ENCODE measurements at regions not wholly inside any gene's neighbourhood (a gene's known extent, or its start where the extent isn't known, plus 50 kb on each side); places are given as distances from the start of the nearest gene placed in this dataset.
"Not testable (repeated sequence)": the region's sequence is repeated elsewhere in the genome, so short reads cannot be mapped to it uniquely, and the experiment has no call there.

DNA sequence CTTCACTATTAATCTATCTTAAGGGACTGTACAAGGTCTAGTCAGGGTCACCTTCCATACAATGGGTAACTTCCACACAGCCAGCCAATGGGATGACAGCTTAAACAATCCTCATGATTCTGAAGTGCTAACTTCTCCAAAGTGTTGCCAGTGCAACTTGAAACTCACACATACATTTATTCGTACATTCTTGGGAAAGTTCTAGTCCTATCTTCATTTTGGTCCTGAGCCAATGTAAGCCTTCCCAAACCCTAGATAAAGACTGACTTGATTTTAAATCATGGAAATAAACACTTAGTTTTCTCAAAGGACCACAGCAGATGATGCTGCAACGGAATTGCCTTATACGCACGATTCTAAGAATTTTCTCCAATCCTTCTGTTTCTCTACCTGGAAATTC, 117.5 kb upstream of the COL1A2 start:
- DNase-seq, result no peak

DNA sequence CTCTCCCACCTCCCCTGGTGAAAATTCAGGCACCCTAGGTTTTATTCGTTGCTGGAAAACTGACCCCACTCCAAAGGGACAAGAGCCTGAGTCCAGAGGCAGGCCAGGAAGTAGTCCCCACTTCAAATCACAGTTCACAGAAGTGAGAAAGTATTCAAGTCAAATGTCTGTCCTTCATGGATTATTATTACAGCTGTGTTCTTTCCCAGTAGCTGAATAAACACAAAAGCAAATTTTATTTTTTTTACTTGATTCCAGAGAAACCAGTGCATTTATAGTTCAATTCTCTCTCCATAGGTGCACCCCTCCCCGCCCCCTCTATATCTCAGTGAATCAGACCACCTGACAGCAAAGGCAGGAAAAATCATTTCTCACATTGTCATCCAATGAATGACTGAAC, 113.8 kb upstream of the COL1A2 start:
- no peak for DNase-seq

- no peak for DNase-seq
Measured at GRCh38 chr7:94284104-94284503, 110.6 kb upstream of the COL1A2 start.

DNA sequence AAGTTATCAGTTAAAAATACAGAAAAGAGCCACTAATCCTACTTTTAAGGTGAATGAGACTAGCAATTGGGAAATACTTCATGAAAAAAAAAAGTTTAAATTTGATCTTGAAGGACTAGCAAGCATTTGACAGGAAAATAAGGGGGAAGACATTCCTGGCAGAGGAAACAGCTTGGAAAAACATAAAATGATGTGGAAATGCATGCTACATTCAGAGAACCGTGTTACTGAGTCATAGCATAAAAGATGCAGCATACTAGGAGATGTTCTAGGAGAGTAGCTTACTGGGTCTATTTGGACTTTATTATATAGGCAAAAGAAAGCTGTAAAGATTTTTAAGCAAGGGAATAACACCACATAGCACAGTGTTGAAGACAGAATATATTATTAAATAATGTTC, 108.6 kb upstream of the COL1A2 start:
- no peak for DNase-seq

GRCh38 chr7:94288096-94288495, 106.6 kb upstream of the COL1A2 start:
- DNase-seq, result no peak

DNA sequence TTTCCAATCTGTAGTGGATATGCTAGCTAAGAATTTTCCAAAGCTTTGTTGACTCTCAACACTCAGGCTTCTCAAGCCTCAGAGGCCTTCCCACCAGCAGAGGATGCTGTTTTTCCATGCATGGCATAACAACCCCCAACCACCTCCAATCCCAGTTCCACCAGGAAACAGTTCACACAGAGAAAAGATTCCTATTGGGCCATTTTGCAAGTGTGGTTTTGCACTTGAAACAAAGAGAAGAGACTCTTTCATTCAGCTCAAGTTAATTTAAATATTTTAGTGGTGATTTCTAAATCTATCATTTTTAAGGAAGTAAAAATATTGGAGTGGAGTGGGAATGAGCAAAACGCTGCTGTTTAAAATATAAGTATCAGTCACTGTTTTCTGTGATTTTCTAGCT, 105.6 kb upstream of the COL1A2 start:
- DNase-seq, result no peak

DNA sequence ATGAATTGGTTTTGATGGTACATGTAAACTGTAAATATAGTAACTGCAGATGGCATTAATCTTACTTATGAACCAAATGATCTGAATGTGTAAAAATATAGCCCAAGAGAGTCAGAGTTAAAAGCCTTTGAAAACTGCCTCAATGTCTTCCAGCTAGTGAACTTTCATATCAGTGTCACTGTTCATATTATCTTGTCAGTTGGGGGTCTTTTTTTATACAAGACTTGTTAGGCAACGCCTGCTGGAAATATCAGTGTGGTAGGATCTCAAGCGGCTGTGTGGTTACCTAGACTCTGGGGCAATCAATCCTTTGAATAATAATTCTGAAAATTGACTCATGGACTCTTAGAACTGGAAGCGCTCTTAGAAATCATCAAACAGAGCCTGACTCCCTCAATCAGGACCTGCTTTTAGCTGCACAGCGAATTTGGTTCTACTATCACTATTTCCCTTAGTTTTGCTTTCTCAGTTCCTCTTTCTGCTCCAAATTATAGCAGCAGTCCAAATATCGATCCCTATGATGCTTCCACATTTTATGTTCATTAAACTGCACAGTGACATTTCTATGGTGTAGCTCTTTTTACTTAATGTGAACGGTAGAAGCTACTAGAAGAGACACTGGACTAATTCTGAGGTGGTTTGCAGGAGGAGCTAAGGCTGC, 100.1 kb upstream of the COL1A2 start:
- no peak for DNase-seq

DNA sequence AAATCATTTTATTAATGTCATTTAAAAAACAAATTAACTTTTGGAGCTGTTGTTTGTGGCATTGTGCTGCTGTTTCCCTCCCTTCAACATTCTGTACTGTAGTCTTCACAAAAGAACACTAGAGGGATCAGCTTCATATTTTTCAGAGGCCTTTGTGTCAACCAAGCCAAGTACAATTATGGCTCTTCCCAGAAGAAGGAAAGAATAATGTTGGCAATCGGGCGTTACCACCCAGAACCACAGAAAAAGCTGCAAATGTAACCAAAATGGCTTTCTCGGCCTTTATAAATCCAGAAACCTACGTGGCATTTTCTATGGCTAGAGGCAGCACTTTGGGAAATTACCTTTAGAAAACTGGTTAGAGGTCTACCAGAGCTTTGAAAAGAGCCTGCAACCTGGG, 98.8 kb upstream of the COL1A2 start:
- DNase-seq, result no peak

DNA sequence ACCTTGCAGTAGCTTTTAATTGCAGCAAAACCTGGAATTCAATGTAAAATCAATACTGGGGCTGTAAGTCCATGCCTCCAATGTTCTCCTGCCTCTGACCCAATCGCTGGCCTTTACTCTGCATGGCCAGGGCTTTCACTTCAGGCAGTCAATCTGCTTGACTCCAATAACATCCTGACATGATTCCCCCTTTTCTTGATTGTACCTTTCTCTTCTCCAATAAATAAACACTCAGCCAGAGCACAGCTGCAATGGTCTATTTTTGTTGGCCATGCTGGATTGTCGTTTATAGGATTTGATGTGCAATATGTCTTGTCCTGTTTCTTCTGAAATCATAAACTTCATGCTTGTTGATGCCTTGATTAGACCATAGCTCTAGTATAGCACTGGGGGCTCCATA, 97.8 kb upstream of the COL1A2 start:
- DNase-seq, result no peak

- DNase-seq, result no peak
Measured at GRCh38 chr7:94297397-94297838, 97.3 kb upstream of the COL1A2 start.

DNA sequence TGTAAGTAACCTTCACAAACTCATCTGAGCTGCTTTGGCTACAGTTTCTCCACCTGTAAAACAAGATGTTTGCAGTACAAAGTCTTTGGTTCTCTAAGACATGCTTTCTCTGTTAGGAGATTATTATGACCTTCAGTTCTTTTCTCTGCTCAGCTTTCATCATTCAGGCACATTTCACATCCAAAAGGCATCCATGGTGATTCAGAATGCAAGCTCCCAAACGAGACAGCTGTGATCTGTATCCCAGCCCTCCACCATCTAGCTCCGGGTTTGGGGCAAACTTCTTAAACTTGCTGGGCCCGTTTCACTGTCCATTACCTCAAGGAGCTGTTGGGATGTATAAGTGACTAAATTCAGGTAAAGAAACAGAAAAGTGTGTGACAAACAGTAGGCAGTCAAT, 95.8 kb upstream of the COL1A2 start:
- no peak for DNase-seq

DNA sequence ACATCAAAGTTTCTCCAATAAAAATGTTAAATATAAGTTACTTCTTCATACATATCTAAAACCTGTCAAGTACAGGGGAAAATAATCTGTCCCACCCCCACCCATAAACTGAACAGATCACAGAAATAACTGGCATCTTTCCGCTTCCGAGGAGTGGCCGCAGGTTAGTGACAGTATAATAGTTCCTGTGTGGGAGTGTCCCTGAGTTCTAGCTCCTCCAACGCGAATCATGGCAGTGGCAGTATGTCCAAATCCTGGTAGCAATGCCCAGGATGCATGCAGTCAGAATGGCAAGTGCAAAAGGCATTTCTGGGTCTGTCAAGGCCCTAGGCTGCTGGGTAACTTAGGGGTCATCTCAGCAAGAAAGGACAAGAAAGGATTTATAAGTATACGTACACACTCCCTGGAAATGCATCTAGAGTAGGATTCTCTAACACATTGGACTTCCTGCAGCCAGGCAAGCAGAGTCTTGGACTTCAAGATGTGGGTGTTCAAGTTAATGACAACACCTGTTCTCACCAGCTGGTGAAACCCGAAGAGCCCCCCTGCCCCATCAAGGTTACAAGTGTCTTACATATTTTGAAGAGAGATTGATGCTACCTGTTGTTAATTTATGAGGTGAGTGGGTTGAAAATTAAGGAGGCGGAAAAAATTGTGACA, 94.4 kb upstream of the COL1A2 start:
- DNase-seq, result no peak

- no peak for DNase-seq
Measured at GRCh38 chr7:94301024-94301586, 93.6 kb upstream of the COL1A2 start.

GRCh38 chr7:94303118-94303517, 91.6 kb upstream of the COL1A2 start:
- DNase-seq, result no peak

DNA sequence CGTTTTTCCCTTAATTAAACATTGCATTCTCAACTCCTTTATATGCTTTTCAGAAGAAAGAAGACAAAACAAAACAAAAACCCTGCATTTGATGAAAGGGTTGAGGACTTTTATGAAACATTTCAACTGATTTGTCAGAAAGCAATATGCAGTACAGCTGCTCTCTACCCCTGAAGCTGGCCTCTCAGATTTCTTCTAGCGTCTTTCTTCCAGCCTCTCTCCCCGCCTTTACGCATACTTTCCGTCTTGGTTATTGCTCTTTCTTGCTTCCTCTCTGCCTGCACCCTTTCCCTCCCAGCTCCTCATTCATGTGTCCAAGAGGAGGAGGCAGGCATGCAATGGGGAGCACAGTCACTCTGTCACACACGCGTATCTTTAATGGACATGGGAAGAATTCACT, 91.0 kb upstream of the COL1A2 start:
- no peak for DNase-seq

DNA sequence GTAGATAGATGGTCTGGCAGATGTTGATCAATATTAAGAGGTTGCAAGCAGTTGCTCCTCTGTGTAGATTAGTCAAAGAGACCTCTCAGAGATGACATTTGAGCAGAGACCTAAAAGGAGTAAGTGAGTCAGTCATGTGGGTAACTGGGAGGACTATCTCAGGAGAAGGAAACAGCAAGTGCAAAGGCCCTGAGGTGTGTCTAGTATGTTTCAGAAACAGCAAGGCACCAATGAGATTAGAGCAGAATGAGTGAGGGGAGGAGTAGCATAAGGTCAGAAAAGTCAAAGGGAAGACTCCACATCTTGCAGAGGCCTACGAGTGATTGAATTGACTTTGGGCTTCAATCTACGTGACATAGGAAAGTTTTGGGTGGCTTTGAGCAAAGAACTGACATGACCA, 89.8 kb upstream of the COL1A2 start:
- no peak for DNase-seq

DNA sequence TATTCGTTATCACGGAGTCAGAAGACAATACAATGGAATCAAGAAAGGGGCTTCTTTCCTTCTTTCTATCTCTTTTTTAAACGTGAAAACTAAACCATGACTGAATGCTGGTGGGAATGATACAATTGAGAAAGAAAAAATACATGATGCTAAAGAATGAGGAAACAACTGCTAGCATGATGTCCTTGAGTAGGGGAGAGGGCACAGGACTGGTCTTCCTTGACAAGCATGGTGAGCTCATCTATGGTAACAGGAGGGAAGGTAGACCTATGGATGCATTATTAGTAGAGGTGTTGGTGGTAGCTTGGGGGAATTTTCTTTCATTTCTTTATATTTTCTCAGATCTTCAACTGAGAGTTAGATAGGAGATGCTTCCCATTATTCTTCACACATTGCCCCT, 88.9 kb upstream of the COL1A2 start:
- no peak for DNase-seq

DNA sequence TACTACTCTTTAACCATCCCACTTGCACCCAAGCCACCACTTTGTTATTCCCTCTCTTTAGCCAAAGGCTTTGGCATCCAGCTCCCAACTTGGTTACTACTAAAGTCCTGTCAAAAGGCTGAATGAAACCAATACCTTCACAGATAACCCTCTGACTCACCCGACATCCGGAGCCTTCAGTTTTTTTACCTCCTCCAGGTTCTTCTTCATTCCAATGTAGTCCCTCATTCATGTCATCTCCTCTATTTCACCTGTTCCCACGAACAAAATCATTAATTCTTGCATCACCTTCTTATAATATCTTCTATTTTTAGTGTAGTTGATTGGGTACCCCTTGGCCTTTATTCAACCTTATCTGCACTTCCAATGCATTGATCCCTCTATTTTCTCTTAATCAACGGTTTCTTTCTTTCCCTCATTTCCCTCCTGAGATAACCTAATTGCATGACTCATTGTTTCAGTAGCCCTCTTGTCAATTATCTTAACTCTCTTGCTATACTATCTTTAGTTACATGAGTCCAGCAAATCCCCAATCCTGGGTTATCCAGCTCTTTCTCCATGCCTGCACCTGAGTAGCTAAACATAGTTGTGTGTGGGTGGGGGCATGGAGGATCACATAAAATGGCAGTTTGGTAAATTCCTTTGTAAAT, 87.2 kb upstream of the COL1A2 start:
- DNase-seq, result no peak

GRCh38 chr7:94311515-94311914, 83.2 kb upstream of the COL1A2 start:
- no peak for DNase-seq

DNA sequence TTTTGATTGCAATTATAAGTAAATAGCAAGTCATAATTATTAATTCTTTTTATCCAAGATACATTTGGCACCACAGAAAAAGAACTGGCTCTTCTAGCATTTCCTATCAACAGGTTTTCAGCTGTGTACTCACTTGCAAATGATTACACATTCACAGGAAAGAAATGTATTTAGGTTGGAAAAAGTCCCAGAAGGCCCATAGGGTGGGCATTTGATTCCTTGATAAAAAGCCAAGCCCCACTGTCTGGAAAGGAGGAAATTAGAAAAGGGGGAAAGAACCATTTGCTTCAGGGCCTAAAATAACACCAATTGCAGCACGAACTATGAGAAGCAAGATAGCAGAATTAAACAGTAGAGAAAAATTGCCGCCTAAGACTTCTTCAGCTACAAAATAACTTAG, 80.8 kb upstream of the COL1A2 start:
- DNase-seq, result no peak

GRCh38 chr7:94314413-94315410, 80.0 kb upstream of the COL1A2 start:
- DNase-seq, result no peak

- DNase-seq, result not testable (repeated sequence)
Measured at GRCh38 chr7:94321138-94321537, 73.6 kb upstream of the COL1A2 start.

- DNase-seq, result no peak
Measured at GRCh38 chr7:94323844-94324243, 70.9 kb upstream of the COL1A2 start.
